NOMO-1 (cell line): ENCODE measurements at regions not wholly inside any gene's neighbourhood (a gene's known extent, or its start where the extent isn't known, plus 50 kb on each side); places are given as distances from the start of the nearest gene placed in this dataset.
"Not testable (repeated sequence)": the region's sequence is repeated elsewhere in the genome, so short reads cannot be mapped to it uniquely, and the experiment has no call there.

Experiments used
- DNase-seq, 2 experiments: peaks; one replicate each; lab custom pipeline; 2025; ENCODE audit not compliant: unreplicated experiment in 2 of 2; lab: John Stamatoyannopoulos, UW

GRCh38 chr9:85792057-85792456, 50.3 kb upstream of the AGTPBP1 start:
- not testable (repeated sequence) for DNase-seq

GRCh38 chr9:85802978-85803695, 61.4 kb upstream of the AGTPBP1 start:
- DNase-seq = not testable (repeated sequence)

- DNase-seq = not testable (repeated sequence)
These were observed 63.0 kb upstream of the AGTPBP1 start for GRCh38 chr9:85804847-85805133.

DNA sequence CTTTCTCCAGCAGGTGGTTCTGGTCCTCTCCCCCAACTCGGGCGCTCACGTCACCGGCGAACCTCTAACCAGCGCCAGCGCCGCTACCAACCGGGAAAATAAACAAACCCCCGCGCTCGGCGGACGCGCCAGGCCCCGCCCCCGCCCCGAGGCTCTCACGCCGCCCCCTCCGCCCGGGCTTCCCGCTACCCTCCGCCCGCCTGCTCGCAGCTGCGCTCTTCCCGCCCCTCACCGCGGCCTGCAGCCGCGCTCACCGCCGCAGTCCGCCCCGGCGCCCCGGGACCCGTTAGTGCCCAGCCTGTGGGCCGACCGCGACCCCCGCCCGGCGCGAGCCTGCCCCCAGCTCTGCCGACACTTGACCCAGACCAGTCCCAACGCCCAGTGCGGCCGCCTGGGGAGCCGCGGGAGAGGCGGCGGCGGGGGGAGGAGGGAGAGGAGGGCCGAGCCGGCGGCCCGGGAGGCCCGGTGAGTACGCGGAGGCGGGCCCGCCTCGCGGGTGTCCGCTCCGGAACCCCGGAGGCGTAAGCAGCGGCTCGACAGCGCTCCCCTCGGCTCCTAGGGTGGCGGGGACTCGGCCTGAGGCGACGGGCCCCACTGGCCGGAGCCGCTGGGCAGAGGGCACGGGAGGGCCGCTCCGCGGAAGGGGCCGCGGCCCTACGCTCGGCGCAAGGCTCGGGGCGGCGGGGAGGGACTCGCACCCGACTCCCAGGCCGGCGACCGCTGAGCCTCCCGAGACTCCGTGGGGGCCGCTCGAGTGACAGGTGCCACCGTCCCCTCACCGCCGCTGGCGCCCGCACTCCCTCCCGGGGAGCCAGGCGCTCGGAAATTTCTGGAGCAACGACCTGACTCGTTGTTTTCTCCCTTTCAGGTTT, 63.6 kb upstream of the AGTPBP1 start:
- peak; percentile 4 to 17 for DNase-seq

DNA sequence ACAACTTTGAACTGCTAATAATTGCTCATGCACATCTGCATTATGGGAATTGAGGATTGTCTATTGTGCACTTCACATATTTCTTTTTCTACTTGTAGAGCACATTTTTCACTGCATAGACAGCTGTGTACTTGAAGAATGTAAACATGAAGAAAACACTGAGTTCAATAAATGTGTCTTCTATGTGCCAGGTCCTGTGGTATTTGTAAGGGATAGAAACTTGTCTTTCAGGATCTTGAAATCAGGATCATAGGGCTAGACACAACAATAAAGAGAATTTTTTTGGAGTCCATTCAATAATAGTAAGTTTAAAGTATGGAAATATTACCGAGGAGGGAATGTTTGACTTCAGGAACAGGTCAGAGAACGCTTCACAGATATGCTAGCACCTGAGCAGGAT, 66.6 kb upstream of the AGTPBP1 start:
- DNase-seq = not testable (repeated sequence)

GRCh38 chr9:85813388-85813787, 71.6 kb upstream of the AGTPBP1 start:
- not testable (repeated sequence) for DNase-seq

DNA sequence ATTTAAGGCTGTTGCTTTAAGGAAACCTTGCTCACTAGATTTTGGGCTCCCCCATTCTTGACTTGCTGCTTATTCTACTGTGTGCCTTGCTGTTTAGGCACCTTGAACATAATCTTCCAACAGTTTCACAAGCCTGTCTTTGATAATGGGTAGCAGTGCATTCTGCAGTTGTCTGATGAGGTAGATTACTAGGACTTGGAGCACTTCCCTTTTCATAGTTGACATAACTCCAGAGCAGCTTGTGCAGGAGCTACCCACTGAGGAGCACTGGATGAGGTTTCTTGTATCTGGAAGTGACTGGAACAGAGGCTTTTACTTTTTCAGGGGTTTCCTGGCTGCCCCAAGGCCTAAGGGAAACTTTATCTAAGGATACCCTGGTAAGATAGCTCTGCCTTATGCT, 73.0 kb upstream of the AGTPBP1 start:
- DNase-seq = not testable (repeated sequence)

DNA sequence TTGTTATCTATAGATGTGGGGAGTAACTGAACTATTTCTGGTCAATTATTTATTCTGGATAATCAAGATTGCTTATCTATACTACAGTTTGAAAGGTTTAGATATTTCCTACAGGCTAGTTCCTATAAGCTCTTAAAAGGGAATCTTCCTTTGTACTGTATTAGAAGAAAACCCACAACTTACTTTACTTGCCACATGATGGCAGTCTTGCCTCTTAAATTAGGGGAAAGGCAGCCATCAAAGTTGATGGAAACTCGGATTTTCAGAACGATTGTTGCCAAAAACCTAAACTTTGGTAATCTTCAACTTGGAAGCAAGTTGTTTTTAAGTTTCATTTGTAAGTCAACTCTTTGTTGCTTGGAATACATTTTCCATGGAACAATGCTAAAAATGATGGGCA, 77.2 kb upstream of the AGTPBP1 start:
- DNase-seq = peak in 1 of 2 experiments; percentile 5

DNA sequence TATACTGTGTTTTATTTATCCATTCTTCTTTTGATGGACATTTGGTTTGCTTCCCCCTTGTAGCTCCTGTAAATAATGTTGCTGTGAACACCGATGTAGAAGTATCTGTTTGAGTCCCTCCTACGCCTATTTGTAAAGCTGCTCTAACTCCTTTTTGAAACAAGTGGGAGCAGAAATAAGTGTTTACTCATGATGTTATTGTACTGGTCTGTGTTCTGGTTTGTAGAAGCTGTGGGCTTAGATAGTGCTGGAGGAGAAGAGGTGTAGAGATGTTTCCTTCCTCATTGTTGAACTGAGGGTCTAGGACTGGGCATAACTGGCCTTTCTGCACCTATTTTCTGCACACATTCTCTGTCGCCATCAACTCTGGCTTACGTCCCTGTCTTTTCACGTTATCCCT, 78.8 kb upstream of the AGTPBP1 start:
- not testable (repeated sequence) for DNase-seq

- not testable (repeated sequence) for DNase-seq
These were observed 83.2 kb upstream of the AGTPBP1 start for GRCh38 chr9:85824949-85825348.

DNA sequence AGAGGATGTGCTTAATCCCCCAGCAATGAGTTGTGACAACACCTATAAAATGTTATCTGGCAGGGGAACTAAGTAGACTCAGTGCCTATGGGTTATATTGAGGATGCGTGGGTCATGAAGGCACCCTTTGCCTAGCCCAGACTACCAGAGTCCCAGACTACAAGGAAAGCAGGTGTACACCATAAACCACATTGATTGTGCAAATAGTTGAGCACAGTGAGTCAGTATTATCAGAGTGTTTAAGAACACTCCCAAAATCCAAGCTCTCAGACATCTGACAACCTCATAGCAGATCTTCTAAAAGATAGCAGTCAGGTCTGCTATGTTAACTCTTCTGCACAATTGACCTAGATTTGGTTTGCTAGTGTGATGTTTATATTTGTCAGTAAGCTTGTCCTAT, 92.8 kb upstream of the AGTPBP1 start:
- not testable (repeated sequence) for DNase-seq

- not testable (repeated sequence) for DNase-seq
These were observed 97.0 kb upstream of the NAA35 start for GRCh38 chr9:85843949-85844348.

DNA sequence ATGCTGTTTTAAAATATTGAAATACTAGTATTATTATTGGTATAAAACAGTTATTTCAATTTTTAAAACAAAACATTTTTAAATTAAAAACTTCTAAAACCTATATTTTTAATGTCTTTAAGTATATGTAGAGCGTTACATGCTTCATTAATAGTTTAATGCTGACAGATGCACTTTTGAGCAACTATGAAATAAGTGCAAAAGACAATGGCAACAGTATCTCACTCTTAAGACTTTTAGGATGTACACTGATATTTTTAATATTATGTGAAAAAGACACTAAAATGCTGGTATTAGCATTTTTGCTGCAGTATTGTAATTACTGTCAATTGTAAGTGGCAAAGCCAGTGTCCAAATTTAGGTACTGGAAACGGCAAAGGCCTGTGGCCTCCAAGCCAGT, 93.2 kb upstream of the NAA35 start:
- DNase-seq = not testable (repeated sequence)

- DNase-seq = no peak
These were observed 82.7 kb upstream of the NAA35 start for GRCh38 chr9:85858056-85858750.

- DNase-seq = no peak
These were observed 81.2 kb upstream of the NAA35 start for GRCh38 chr9:85859765-85860164.

DNA sequence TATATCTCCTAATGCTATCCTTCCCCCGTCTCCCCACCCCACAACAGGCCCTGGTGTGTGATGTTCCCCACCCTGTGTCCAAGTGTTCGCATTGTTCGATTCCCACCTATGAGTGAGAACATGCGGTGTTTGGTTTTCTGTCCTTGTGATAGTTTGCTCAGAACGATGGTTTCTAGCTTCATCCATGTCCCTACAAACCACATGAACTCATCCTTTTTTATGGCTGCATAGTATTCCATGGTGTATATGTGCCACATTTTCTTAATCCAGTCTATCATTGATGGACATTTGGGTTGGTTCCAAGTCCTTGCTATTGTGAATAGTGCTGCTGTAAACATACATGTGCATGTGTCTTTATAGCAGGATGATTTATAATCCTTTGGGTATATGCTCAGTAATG, 79.1 kb upstream of the NAA35 start:
- not testable (repeated sequence) for DNase-seq

DNA sequence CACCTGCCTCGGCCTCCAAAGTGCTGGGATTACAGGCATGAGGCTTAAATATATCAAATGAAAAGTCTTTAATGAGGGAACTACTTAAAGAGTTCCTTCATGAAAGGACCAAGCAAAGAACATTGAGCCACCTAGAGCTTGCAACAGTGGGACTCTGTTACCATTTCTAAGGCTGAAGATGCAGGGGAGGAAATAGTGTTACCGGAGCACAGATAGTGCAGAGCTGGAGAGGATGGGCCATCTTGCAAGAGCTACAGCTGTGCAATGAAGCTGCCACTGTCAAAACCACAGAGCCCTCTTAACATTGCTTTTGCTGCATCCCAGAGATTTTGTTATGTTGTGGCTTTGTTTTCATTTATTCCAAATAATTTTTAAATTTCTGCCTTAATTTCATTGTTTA, 77.1 kb upstream of the NAA35 start:
- DNase-seq = no peak

- no peak for DNase-seq
These were observed 69.9 kb upstream of the NAA35 start for GRCh38 chr9:85871008-85871407.

DNA sequence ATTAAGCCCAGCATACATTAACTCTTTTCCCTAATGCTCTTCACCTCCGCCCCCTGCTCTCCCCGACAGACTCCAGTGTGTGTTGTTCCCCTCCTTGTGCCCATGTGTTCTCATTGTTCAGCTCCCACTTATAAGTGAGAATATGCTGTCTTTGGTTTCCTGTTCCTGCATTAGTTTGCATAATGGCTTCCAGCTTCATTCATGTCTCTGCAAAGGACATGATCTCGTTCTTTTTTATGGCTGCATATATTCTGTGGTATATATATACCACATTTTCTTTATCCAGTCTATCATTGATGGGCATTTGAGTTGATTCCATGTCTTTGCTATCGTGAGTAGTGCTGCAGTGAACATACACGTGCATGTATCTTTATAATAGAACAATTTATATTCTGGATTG, 69.3 kb upstream of the NAA35 start:
- DNase-seq = not testable (repeated sequence)

DNA sequence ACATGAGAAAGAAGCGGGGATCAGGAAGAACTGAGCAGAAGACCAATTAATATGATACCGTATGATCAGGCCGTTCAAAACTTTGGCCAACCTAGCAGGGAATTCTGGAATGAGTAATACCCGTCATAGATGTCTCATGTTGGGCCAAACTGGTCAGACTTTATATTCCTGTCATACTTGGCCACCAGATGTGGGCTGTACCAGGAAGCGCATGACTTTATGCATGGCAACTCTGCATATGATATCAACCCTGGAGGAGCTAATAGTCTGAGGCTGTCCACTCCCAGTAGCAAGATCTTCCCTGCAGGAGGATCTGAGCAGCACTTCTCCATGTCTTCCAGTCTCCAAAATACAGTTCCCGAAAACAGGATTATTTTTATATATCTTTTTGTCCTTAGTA, 68.5 kb upstream of the NAA35 start:
- no peak for DNase-seq

DNA sequence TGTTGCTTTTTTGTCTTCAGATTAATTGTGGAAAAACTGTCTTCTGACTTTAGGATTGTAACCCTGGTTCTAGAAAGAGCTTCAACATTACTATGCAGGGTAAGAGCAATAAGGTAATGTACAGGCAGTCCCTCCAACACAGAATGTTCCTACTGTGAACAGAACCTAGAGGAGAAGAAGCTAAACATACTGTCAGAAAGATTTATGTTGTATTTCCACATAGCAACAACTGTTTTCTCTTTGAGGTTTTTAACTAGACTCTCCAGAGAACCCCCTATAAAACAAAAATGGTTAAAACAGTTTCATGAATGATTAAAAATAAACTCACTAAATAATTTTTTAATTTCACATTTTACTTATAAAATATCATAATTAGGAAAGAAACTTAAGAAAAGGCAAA, 64.3 kb upstream of the NAA35 start:
- DNase-seq = peak in 1 of 2 experiments; percentile 47
